Posterior vena cava (tissue), 2 donors: ENCODE measurements at regions not wholly inside any gene's neighbourhood (a gene's known extent, or its start where the extent isn't known, plus 50 kb on each side); places are given as distances from the start of the nearest gene placed in this dataset.

Experiments used
- DNase-seq: peaks from one replicate; pipeline ENCODE4 v3.0.0-alpha.2; 2020; ENCODE audit warnings: low spot score
- intact Hi-C, 2 donors: fragments of 100-400 bp; cut with DNase I; formaldehyde crosslinking; loops; one replicate each; pipeline versions ENCODE4 v1.14.1 to v1.14.2; 2022 to 2023
- donor health status: DM: yes; HTN: yes; CAD: no.
- donor health status: DM: yes; HTN: yes; CAD: no.

- intact Hi-C loops = no loop called here
- DNase-seq = no peak
Measured at GRCh38 chr12:107264667-107265066, 171.3 kb upstream of the CRY1 start.

DNA sequence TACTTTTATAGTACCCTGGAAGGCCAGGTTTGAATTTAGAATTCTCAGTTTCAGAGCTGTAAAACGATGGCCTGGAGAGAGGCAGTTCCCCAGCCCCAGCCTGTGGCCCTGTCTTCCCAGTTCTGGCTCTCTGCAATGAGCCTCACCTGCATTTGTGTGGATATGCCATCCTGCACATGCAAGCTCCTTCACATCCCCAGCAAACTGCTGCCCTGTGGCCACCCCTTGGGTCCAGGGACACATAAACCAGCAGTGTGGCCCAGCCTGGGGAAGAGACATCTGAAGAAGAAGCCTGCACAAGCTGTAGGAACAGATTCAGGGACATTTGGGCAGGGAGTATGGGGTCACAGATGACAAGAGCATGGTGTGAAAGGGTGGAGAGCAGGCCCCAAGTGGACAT, 174.3 kb upstream of the CRY1 start:
- DNase-seq = no peak
- intact Hi-C loops = no loop called here

GRCh38 chr12:107271523-107271922, 178.2 kb upstream of the CRY1 start:
- no peak for DNase-seq
- intact Hi-C loops = no loop called here

DNA sequence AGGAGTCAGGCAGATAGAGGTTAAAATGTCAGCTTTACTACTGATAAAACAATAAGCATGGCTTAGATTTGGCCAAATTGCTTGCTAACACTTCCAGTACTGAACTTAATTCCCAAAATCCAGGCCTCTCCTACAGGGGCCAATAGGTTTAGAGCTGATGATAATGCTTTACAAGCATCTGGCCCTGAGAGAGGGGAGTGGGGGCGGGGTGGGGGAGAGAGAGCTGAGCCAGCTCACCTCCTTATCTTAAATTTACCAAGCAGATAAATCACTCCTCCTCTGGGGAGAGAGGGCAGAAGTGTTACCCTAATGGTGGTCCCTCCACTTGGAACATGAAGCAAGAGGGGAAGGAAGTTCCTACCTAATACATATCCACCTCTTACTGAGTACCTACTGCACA, 182.2 kb upstream of the CRY1 start:
- intact Hi-C loops = no loop called here
- no peak for DNase-seq

DNA sequence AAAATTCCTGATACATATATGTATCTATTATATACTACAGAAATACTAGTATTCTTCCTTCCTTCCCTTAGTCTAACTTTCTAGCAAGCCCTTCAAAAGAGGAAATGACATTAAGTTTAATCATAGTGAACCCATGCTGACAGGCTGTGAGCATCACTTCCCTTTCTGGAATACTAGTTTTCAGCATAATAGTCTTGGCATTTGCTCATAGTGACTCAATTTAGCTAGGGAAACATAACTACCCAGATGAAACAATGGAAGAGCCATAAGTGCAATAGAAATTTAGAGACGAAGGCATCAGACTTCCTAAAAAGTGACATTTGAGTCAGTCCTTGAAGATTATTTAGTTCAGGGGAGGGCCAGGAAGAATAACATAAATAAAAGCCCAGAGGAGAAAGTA, 184.5 kb upstream of the CRY1 start:
- no peak for DNase-seq
- intact Hi-C loops = no loop called here

GRCh38 chr12:107282628-107283027, 189.3 kb upstream of the CRY1 start:
- intact Hi-C loops = no loop called here
- DNase-seq = no peak

DNA sequence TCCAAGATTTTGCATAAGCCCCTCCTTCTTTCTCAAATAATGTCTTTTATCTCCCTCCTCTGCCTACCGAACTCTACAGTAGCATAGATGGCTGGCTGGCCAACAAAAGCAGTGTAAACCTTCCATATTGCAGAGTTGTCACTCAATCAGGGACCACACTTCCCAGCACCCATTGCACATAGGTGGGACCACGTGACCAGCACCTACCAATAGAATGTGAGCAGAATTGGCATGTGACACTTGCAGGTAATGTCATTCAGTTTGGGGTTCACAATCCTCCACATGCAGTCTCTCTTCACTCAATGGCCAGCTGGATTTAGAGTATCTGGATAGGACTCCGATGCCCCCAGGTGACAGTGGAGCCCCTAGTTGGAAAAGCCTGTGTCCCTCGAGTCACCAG, 190.3 kb upstream of the CRY1 start:
- no peak for DNase-seq
- intact Hi-C loops = no loop called here

- DNase-seq = no peak
- intact Hi-C loops = no loop called here
Measured at GRCh38 chr12:107284692-107285091, 191.3 kb upstream of the CRY1 start.

- DNase-seq = no peak
- intact Hi-C loops = no loop called here
Measured at GRCh38 chr12:107287436-107288413, 194.4 kb upstream of the CRY1 start.

- intact Hi-C loops = no loop called here
- DNase-seq = no peak
Measured at GRCh38 chr12:107288414-107289127, 195.2 kb upstream of the CRY1 start.

DNA sequence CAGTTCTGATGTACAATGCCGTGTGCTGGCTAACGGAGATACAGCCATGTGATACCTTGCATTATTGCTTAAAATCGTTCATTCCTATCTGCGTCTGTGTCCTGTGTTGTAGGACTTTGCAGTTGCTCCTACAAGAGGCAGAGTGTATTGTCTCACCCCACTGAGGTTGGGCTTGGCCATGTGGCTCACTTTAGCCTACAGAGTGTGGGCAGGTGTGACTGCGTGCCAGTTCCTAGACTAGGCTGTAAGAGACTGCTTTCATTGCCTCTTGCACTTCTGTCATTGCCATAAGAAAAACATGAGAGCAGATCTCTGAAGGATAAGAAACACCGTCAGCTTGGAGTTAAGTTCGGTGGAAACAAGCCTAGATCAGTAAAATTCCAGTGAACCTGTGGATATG, 197.7 kb upstream of the CRY1 start:
- no peak for DNase-seq
- intact Hi-C loops = no loop called here

GRCh38 chr12:107296681-107297089, 203.3 kb upstream of the CRY1 start:
- intact Hi-C loops = no loop called here
- no peak for DNase-seq

GRCh38 chr12:107302649-107303341, 209.4 kb upstream of the CRY1 start:
- intact Hi-C loops = loop anchor here in 1 of 2 donors (5.0 kb wide), 1 partner anchor 810 kb away; no protein-coding TSS in a partner anchor

DNA sequence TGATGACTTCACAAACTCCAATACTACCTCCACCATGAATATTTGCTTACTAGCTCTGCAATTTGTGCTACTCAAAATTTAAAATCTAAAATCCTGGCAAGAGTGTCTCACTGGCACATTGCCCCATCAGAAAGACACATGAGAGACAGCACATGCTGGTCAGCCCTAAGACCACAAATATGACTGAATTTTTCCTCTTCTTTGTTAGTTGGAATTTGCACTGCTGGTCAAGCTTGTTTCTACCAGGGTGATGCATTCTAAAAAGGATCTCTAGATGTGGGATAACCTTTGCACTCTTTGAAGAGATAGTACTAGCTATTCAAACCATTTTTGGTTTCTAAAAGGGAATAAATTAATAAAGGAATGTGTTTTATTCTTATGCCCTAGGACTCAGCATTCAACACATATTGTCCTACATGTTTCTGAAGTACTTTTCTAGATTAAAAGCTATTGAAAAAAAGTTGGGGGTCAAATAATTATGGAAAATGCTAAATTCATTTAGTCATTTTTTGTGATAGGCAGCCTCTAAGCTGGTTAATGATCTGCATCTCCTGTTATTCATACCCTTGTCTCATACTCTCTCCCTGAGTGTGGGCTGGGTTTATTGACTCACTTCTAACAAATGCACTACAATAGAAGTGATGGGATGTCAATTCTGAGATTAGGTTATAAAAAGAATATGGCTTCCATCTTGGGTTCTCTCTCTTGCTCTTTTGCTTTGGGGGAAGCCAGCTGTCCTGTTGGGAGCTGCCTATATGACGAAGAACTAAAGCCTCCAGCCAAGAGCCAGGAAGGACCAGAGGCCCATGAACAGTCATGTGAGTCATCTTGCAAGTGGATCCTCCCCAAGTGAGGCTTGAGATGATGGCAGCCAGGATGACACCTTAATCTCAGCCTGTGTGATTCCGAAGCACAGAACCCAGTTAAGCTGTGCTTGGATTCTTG, 211.5 kb upstream of the CRY1 start:
- intact Hi-C loops = loop anchor here in 1 of 2 donors (5.0 kb wide), 1 partner anchor 807 kb away; no protein-coding TSS in a partner anchor

More at GRCh38 chr12:107302649-107303341, 209.4 kb upstream of the CRY1 start:
- DNase-seq = no peak

DNA sequence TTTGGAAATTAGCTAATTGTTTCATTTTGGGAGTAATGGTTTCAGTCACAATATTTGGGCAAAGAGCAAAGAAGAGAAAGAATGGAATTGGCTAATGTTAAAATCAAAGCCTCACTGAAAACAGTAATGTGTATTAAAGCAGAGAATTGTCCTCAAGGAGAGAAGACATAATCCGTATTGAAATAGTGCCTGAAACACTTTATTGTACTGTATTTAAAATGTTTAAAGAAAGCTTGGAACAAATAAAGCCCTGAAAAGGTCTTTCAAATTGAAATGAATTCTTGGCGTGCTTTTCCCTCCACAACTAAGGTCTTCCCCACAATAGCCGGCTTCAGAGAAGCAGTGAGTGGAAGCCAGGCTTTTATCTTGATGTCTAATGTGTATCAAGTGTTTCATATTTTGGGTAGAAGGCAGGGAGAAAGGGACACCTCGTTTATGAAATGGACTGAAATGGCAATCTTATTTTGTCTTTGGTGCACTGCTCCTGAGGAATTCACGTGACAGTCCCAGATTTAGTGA, 212.9 kb upstream of the CRY1 start:
- no peak for DNase-seq
- intact Hi-C loops = no loop called here

More for the DNA sequence above, 211.5 kb upstream of the CRY1 start:
- no peak for DNase-seq

DNA sequence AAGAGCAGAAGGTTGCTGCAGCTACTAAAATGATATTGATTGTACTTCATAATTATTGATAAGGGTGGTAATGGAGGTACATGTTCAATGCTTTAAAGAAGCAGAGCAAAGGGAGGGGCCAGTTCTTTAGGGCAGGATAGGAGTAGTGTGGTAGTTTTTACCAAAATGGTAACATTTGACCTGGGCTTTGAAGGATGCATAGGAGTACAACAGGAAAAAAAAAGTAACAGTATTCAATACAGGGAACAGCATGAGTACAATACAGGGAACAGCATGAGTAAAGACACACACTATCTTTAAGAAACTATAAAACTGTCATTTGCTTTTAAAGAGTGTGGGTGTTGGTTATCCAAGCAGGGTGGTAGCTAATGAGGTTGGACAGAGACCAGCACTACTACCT, 215.0 kb upstream of the CRY1 start:
- intact Hi-C loops = no loop called here
- no peak for DNase-seq

- intact Hi-C loops = no loop called here
- no peak for DNase-seq
Measured at GRCh38 chr12:107309020-107309419, 215.7 kb upstream of the CRY1 start.

DNA sequence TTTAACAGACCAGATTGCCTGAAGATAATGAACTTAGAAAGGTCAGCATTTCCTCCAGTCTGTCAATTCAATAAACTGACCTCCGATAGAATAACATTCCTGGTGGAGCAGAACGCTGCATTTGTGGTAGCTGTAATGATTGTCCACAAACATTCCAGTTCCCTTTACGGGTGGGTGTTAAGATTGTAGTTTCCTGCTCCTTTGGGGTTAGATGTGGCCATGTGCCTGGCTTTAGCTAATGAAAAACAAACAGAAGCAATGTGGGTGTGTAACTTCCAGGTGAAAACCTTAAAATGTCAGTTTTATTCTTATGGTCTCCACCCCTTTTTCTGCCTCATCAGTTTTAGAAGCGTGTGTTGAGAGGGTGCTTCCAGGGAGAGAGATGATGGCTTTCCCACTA, 217.3 kb upstream of the CRY1 start:
- intact Hi-C loops = no loop called here

DNA sequence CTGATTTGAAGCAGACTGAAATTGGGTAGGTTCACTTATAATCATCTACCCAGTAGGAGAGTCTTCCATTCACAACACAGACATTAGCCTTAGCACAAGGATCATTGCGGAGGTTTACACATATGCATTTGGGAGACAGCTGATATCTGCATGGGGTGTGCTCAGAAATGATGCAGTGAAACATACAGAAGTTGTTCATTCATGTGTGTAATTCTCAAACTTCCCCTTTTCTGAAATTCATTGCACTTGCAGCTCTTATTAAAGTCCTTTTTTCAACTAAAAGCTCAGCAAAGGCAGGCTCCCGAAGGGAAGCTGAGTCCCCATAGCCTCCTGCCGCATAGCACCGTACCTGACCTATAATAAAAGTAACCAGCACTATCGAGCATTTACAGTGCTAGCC, 218.3 kb upstream of the CRY1 start:
- no peak for DNase-seq
- intact Hi-C loops = no loop called here

More for the DNA sequence above, 217.3 kb upstream of the CRY1 start:
- DNase-seq = no peak
